ENCODE measurements at regions not wholly inside any gene's neighbourhood (a gene's known extent, or its start where the extent isn't known, plus 50 kb on each side); places are given as distances from the start of the nearest gene placed in this dataset.

GRCh38 chr6:14622909-14623505 is 505.4 kb downstream of the CD83 start:
- Histone ChIP-seq H3K4me2 (ENCODE audit: low read depth, low read length) (no peak overlapping the region), H3K4me3 (ENCODE audit: low read length) (no peak overlapping the region), H3F3A (ENCODE audit: insufficient read depth, low read length) (no peaks in the 10 kb centered on the region), H3K79me2 (ENCODE audit: low read length) (no peaks in the 10 kb centered on the region), H3K27me3 (replicated peaks; ENCODE audit: insufficient read depth, low read length) (no peaks in the 10 kb centered on the region), H3K4me1 (ENCODE audit: low read length) (no peaks in the 10 kb centered on the region), H3K36me3 (replicated peaks; ENCODE audit: insufficient read depth, low read length) (no peaks in the 10 kb centered on the region), H3K9me3 (replicated peaks; ENCODE audit: insufficient read depth, low read length) (no peaks in the 10 kb centered on the region), H3K9ac (ENCODE audit: low read length) (no peak overlapping the region), H2AFZ (ENCODE audit: low read length) (no peak overlapping the region), H3K27ac (ENCODE audit: low read length) (no peak overlapping the region), H3K9me2 (replicated peaks; ENCODE audit: insufficient read depth, low read length) (no peaks in the 10 kb centered on the region), H4K20me1 (ENCODE audit: insufficient read depth, low read length) (no peaks in the 10 kb centered on the region)
- TF ChIP-seq, protein P1, sequence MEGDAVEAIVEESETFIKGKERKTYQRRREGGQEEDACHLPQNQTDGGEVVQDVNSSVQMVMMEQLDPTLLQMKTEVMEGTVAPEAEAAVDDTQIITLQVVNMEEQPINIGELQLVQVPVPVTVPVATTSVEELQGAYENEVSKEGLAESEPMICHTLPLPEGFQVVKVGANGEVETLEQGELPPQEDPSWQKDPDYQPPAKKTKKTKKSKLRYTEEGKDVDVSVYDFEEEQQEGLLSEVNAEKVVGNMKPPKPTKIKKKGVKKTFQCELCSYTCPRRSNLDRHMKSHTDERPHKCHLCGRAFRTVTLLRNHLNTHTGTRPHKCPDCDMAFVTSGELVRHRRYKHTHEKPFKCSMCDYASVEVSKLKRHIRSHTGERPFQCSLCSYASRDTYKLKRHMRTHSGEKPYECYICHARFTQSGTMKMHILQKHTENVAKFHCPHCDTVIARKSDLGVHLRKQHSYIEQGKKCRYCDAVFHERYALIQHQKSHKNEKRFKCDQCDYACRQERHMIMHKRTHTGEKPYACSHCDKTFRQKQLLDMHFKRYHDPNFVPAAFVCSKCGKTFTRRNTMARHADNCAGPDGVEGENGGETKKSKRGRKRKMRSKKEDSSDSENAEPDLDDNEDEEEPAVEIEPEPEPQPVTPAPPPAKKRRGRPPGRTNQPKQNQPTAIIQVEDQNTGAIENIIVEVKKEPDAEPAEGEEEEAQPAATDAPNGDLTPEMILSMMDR (IDR thresholded peaks at IDR 0.05; ENCODE audit: low read length): no peak
- no peak for TF ChIP-seq EZH2phosphoT487 (IDR thresholded peaks at IDR 0.05; ENCODE audit: low read length)
- TF ChIP-seq EZH2 (optimal IDR thresholded peaks at IDR 0.05; ENCODE audit: low read depth, low read length): no peak
- DNase-seq: no peak

- no peak overlapping the region for H3K4me2 ChIP-seq (ENCODE audit: low read depth, low read length)
- H4K20me1 ChIP-seq (ENCODE audit: insufficient read depth, low read length): no peaks in the 10 kb centered on the region
- H2AFZ ChIP-seq (ENCODE audit: low read length): no peak overlapping the region
- H3K27ac ChIP-seq (ENCODE audit: low read length): no peak overlapping the region
- H3K27me3 ChIP-seq (replicated peaks; ENCODE audit: insufficient read depth, low read length): no peaks in the 10 kb centered on the region
- no peak overlapping the region for H3K4me3 ChIP-seq (ENCODE audit: low read length)
- no peaks in the 10 kb centered on the region for H3K4me1 ChIP-seq (ENCODE audit: low read length)
- H3F3A ChIP-seq (ENCODE audit: insufficient read depth, low read length): no peaks in the 10 kb centered on the region
- no peaks in the 10 kb centered on the region for H3K79me2 ChIP-seq (ENCODE audit: low read length)
- DNase-seq: no peak
- TF ChIP-seq, protein P1 (IDR thresholded peaks at IDR 0.05; ENCODE audit: low read length): no peak
- TF ChIP-seq EZH2 (optimal IDR thresholded peaks at IDR 0.05; ENCODE audit: low read depth, low read length): no peak
- TF ChIP-seq EZH2phosphoT487 (IDR thresholded peaks at IDR 0.05; ENCODE audit: low read length): no peak
- no peaks in the 10 kb centered on the region for H3K9me3 ChIP-seq (replicated peaks; ENCODE audit: insufficient read depth, low read length)
- H3K9me2 ChIP-seq (replicated peaks; ENCODE audit: insufficient read depth, low read length): no peaks in the 10 kb centered on the region
- no peak overlapping the region for H3K9ac ChIP-seq (ENCODE audit: low read length)
- H3K36me3 ChIP-seq (replicated peaks; ENCODE audit: insufficient read depth, low read length): no peaks in the 10 kb centered on the region
Observed at GRCh38 chr6:14625173-14625895, 507.8 kb downstream of the CD83 start.

- H2AFZ ChIP-seq (ENCODE audit: low read length): no peak overlapping the region
- DNase-seq: no peak
- H3F3A ChIP-seq (ENCODE audit: insufficient read depth, low read length): no peaks in the 10 kb centered on the region
- no peak for TF ChIP-seq EZH2 (optimal IDR thresholded peaks at IDR 0.05; ENCODE audit: low read depth, low read length)
- TF ChIP-seq, protein P1 (IDR thresholded peaks at IDR 0.05; ENCODE audit: low read length): no peak
- no peak for TF ChIP-seq EZH2phosphoT487 (IDR thresholded peaks at IDR 0.05; ENCODE audit: low read length)
- no peaks in the 10 kb centered on the region for H3K4me1 ChIP-seq (ENCODE audit: low read length)
- no peak overlapping the region for H3K4me2 ChIP-seq (ENCODE audit: low read depth, low read length)
- no peaks in the 10 kb centered on the region for H3K36me3 ChIP-seq (replicated peaks; ENCODE audit: insufficient read depth, low read length)
- no peak overlapping the region for H3K9ac ChIP-seq (ENCODE audit: low read length)
- H3K27me3 ChIP-seq (replicated peaks; ENCODE audit: insufficient read depth, low read length): no peaks in the 10 kb centered on the region
- no peaks in the 10 kb centered on the region for H3K9me3 ChIP-seq (replicated peaks; ENCODE audit: insufficient read depth, low read length)
- H3K4me3 ChIP-seq (ENCODE audit: low read length): no peak overlapping the region
- no peak overlapping the region for H3K27ac ChIP-seq (ENCODE audit: low read length)
- no peaks in the 10 kb centered on the region for H3K9me2 ChIP-seq (replicated peaks; ENCODE audit: insufficient read depth, low read length)
- no peaks in the 10 kb centered on the region for H4K20me1 ChIP-seq (ENCODE audit: insufficient read depth, low read length)
- H3K79me2 ChIP-seq (ENCODE audit: low read length): no peaks in the 10 kb centered on the region
Observed at GRCh38 chr6:14626556-14626955, 509.0 kb downstream of the CD83 start.

Measured in MM.1S (cell line).